OCI-LY1 (cell line): ENCODE measurements at regions not wholly inside any gene's neighbourhood (a gene's known extent, or its start where the extent isn't known, plus 50 kb on each side); places are given as distances from the start of the nearest gene placed in this dataset.

Experiments used
- H2AFZ ChIP-seq: fragments of 200-600 bp; sonication (generic), shearing (Covaris generic); 2 replicates; pipeline ENCODE4 v1.6.0; 2014; ENCODE audit warnings: antibody characterized with exemption, mild to moderate bottlenecking, low read length
- H3F3A ChIP-seq: fragments of 200-600 bp; sonication (generic), shearing (Covaris generic); 2 replicates; pipeline ENCODE4 v1.6.0; 2014; ENCODE audit warnings: mild to moderate bottlenecking, antibody characterized with exemption, low read length, moderate library complexity; ENCODE audit not compliant: insufficient read depth
- H3K27ac ChIP-seq: fragments of 200-600 bp; sonication (generic); 2 replicates; pipeline ENCODE4 v1.5.1; 2014; ENCODE audit warnings: low read length, mixed run types, mild to moderate bottlenecking, low read depth; ENCODE audit not compliant: poor library complexity, severe bottlenecking
- H3K27me3 ChIP-seq: fragments of 200-600 bp; sonication (generic); 2 replicates; pipeline ENCODE4 v1.6.0; 2014; ENCODE audit warnings: antibody characterized with exemption, mild to moderate bottlenecking, low read length, moderate library complexity; ENCODE audit not compliant: insufficient read depth
- H3K36me3 ChIP-seq: fragments of 200-600 bp; sonication (generic); 2 replicates; pipeline ENCODE4 v1.6.1; 2014; ENCODE audit warnings: mild to moderate bottlenecking, antibody characterized with exemption, low read length, moderate library complexity, mixed read lengths; ENCODE audit not compliant: insufficient read depth
- H3K4me1 ChIP-seq: fragments of 200-600 bp; sonication (generic); 2 replicates; pipeline ENCODE4 v1.5.1; 2014; ENCODE audit warnings: mild to moderate bottlenecking, low read length, moderate library complexity; ENCODE audit not compliant: insufficient read depth, severe bottlenecking
- H3K4me2 ChIP-seq: fragments of 200-600 bp; sonication (generic), shearing (Covaris generic); 2 replicates; pipeline ENCODE4 v1.6.1; 2014; ENCODE audit warnings: low read length
- H3K4me3 ChIP-seq: fragments of 200-600 bp; sonication (generic); 2 replicates; pipeline ENCODE4 v1.5.1; 2014; ENCODE audit warnings: low read length, low read depth, mild to moderate bottlenecking, mixed read lengths; ENCODE audit not compliant: poor library complexity, severe bottlenecking
- H3K79me2 ChIP-seq: fragments of 200-600 bp; shearing (Covaris generic); 2 replicates; pipeline ENCODE4 v1.6.1; 2016; ENCODE audit warnings: mixed run types, low read length, mixed read lengths; ENCODE audit not compliant: insufficient read depth
- H3K9ac ChIP-seq: fragments of 200-600 bp; sonication (generic), shearing (Covaris generic); 2 replicates; pipeline ENCODE4 v1.6.1; 2014; ENCODE audit warnings: mild to moderate bottlenecking, low read length, mixed read lengths
- H3K9me2 ChIP-seq: fragments of 200-600 bp; sonication (generic), shearing (Covaris generic); 2 replicates; pipeline ENCODE4 v1.6.1; 2014; ENCODE audit warnings: low read depth, mild to moderate bottlenecking, low read length, mixed read lengths
- H3K9me3 ChIP-seq: fragments of 200-600 bp; shearing (Covaris generic); 2 replicates; pipeline ENCODE4 v1.6.1; 2014; ENCODE audit warnings: low read length, mixed read lengths
- H4K20me1 ChIP-seq: fragments of 200-600 bp; sonication (generic), shearing (Covaris generic); 2 replicates; pipeline ENCODE4 v1.6.0; 2016; ENCODE audit warnings: mild to moderate bottlenecking, low read length; ENCODE audit not compliant: insufficient read depth
- EZH2 ChIP-seq: fragments of 200-600 bp; sonication (generic), shearing (Covaris generic); IDR thresholded peaks from 2 replicates; pipeline ENCODE4 v1.8.0; 2017; ENCODE audit warnings: borderline replicate concordance, mixed run types, mild to moderate bottlenecking, antibody characterized with exemption, low read length, moderate library complexity, mixed read lengths
- TF ChIP-seq, protein P1 (sequence below): fragments of 200-600 bp; sonication (generic), shearing (Covaris generic); IDR thresholded peaks from 2 replicates; pipeline ENCODE4 v1.5.1; 2017; ENCODE audit warnings: mild to moderate bottlenecking, antibody characterized with exemption, low read length, moderate library complexity, mixed read lengths

DNA sequence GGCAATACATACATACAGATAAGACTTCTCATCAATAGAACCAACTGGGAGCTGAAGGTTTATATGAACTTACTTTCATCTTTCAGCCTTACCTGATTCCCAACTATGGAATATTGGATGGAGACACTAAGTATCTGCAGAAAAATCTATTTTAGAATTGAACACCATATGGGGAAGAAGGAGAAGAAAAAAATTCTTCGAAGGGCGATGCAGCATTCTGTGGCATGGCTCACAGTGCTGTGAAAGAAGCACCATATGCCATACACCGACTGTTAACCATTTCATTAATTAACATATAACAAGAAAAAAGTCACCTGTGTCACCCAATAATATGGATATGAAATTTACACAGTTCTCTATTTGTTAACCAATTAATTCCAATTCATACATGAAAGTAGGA is 1374.4 kb upstream of the MAP3K7 start:
- no peaks in the 10 kb centered on the region for H4K20me1 ChIP-seq
- no peaks in the 10 kb centered on the region for H3F3A ChIP-seq
- H3K9me2 ChIP-seq: no peaks in the 10 kb centered on the region
- H3K4me1 ChIP-seq: no peaks in the 10 kb centered on the region
- H3K79me2 ChIP-seq: no peaks in the 10 kb centered on the region
- no peaks in the 10 kb centered on the region for H3K36me3 ChIP-seq
- TF ChIP-seq EZH2: no peak
- TF ChIP-seq, protein P1, sequence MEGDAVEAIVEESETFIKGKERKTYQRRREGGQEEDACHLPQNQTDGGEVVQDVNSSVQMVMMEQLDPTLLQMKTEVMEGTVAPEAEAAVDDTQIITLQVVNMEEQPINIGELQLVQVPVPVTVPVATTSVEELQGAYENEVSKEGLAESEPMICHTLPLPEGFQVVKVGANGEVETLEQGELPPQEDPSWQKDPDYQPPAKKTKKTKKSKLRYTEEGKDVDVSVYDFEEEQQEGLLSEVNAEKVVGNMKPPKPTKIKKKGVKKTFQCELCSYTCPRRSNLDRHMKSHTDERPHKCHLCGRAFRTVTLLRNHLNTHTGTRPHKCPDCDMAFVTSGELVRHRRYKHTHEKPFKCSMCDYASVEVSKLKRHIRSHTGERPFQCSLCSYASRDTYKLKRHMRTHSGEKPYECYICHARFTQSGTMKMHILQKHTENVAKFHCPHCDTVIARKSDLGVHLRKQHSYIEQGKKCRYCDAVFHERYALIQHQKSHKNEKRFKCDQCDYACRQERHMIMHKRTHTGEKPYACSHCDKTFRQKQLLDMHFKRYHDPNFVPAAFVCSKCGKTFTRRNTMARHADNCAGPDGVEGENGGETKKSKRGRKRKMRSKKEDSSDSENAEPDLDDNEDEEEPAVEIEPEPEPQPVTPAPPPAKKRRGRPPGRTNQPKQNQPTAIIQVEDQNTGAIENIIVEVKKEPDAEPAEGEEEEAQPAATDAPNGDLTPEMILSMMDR: no peak
- no peak overlapping the region for H2AFZ ChIP-seq
- no peaks in the 10 kb centered on the region for H3K27me3 ChIP-seq
- no peak overlapping the region for H3K4me3 ChIP-seq
- no peak overlapping the region for H3K9ac ChIP-seq
- H3K9me3 ChIP-seq: no peaks in the 10 kb centered on the region
- no peak overlapping the region for H3K27ac ChIP-seq
- H3K4me2 ChIP-seq: no peak overlapping the region

DNA sequence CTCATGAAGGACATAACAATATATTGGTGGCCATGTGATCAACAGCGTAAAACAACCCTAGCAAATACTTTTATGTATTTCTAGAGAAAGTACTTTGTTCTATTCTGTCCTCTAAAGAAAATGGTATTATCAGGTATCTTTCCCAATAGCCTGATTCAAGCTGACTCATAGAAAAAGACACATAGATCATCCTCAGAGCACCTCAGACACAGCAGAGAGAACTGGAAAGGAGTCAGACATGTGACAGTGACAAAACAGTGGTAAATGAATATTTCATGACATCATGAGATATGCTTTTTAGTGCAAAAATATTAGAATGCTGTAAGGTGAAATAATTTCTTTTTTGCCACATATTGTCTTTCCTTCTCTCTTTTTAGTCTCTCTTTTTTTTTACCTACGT is 1355.0 kb upstream of the MAP3K7 start:
- Histone ChIP-seq H3K27ac (no peak overlapping the region), H3K9me3 (no peaks in the 10 kb centered on the region), H3K4me3 (no peak overlapping the region), H3K4me2 (no peak overlapping the region), H3K79me2 (no peaks in the 10 kb centered on the region), H3K9me2 (no peaks in the 10 kb centered on the region), H3K9ac (no peak overlapping the region), H3F3A (no peaks in the 10 kb centered on the region), H3K27me3 (no peaks in the 10 kb centered on the region), H3K4me1 (no peaks in the 10 kb centered on the region), H3K36me3 (no peaks in the 10 kb centered on the region), H4K20me1 (no peaks in the 10 kb centered on the region), H2AFZ (no peak overlapping the region)
- TF ChIP-seq, protein P1: no peak
- no peak for TF ChIP-seq EZH2

DNA sequence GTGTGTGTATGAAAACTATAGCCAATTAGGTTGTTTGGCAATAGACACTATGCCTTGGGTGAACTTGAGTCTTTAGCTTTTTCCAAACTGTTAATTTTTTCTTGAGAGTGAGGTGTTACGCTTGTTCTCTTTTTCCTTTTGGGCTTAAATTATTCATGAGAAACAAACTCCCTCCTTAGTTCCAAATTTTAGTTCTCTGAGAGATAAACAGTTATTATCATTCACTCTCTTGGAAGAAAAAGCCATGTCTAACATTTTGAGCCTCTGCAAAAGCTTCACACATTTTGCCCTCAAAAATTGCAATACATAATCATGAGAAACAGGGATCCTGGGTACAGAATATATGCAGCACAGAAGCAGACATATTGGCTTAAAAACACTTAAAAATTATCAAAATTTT is 1353.9 kb upstream of the MAP3K7 start:
- H2AFZ ChIP-seq: no peak overlapping the region
- no peaks in the 10 kb centered on the region for H4K20me1 ChIP-seq
- no peaks in the 10 kb centered on the region for H3K9me2 ChIP-seq
- H3K4me2 ChIP-seq: no peak overlapping the region
- H3K4me3 ChIP-seq: no peak overlapping the region
- no peaks in the 10 kb centered on the region for H3F3A ChIP-seq
- H3K4me1 ChIP-seq: no peaks in the 10 kb centered on the region
- H3K9me3 ChIP-seq: no peaks in the 10 kb centered on the region
- TF ChIP-seq, protein P1: no peak
- TF ChIP-seq EZH2: no peak
- no peaks in the 10 kb centered on the region for H3K36me3 ChIP-seq
- H3K9ac ChIP-seq: no peak overlapping the region
- H3K79me2 ChIP-seq: no peaks in the 10 kb centered on the region
- H3K27me3 ChIP-seq: no peaks in the 10 kb centered on the region
- no peak overlapping the region for H3K27ac ChIP-seq
